Upper lobe of left lung (tissue), 4 donors: ENCODE measurements at regions not wholly inside any gene's neighbourhood (a gene's known extent, or its start where the extent isn't known, plus 50 kb on each side); places are given as distances from the start of the nearest gene placed in this dataset.

Experiments used
- CTCF ChIP-seq, 6 experiments: fragments of 450-650 bp in 4 of 6; fragments of 200-600 bp in 2 of 6; sonication (generic) in 2 of 6; IDR thresholded peaks; one replicate each; pipeline ENCODE4 v1.5.1; 2016 to 2019; ENCODE audit warnings: antibody characterized with exemption in 6 of 6
- EP300 ChIP-seq, 4 donors: sonication (generic); formaldehyde crosslinking; IDR thresholded peaks; one replicate each; pipeline ENCODE4 v1.5.1; 2017; ENCODE audit warnings: antibody characterized with exemption in 4 of 4, control low read depth in 2 of 4
- POLR2A ChIP-seq, 4 donors: fragments of 450-650 bp; IDR thresholded peaks; one replicate each; pipeline ENCODE4 v1.5.1; 2016 to 2017; ENCODE audit warnings: antibody characterized with exemption in 4 of 4, mild to moderate bottlenecking in 2 of 4

DNA sequence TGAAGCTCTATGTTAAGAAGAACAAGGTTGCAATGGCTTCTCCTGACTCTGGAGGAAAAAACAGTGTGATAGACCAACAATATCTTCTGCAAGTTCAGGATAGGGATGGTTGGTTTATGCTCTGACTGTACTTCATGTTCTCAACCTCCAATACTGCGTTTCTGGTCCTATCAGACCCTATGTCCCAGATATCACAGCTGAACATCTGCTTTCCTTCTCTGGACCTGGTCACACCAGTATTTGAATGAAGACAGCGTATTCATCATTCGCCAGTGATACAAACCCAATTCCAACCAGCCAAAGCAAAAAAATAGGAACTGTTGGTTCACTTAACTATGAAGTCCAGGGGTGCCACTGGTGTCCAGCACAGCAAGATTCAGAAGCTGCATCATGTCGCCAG, 124.5 kb upstream of the KLF3 start:
- TF ChIP-seq CTCF (IDR thresholded peaks at IDR 0.05) (no peak), EP300 (IDR thresholded peaks at IDR 0.05) (no peak), POLR2A (IDR thresholded peaks at IDR 0.05) (no peak)
